ENCODE measurements at regions not wholly inside any gene's neighbourhood (a gene's known extent, or its start where the extent isn't known, plus 50 kb on each side); places are given as distances from the start of the nearest gene placed in this dataset.

- TF ChIP-seq, protein P1, sequence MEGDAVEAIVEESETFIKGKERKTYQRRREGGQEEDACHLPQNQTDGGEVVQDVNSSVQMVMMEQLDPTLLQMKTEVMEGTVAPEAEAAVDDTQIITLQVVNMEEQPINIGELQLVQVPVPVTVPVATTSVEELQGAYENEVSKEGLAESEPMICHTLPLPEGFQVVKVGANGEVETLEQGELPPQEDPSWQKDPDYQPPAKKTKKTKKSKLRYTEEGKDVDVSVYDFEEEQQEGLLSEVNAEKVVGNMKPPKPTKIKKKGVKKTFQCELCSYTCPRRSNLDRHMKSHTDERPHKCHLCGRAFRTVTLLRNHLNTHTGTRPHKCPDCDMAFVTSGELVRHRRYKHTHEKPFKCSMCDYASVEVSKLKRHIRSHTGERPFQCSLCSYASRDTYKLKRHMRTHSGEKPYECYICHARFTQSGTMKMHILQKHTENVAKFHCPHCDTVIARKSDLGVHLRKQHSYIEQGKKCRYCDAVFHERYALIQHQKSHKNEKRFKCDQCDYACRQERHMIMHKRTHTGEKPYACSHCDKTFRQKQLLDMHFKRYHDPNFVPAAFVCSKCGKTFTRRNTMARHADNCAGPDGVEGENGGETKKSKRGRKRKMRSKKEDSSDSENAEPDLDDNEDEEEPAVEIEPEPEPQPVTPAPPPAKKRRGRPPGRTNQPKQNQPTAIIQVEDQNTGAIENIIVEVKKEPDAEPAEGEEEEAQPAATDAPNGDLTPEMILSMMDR (IDR thresholded peaks at IDR 0.05; ENCODE audit: insufficient read depth, low read length, poor library complexity, severe bottlenecking) = no peak
- no peak for TF ChIP-seq EZH2phosphoT487 (conservative IDR thresholded peaks at IDR 0.05; ENCODE audit: low read length)
These were observed 1138.8 kb downstream of the XPNPEP1 start for GRCh38 chr10:108784534-108784933.
